Endothelial cell of umbilical vein (primary cell): ENCODE measurements at regions not wholly inside any gene's neighbourhood (a gene's known extent, or its start where the extent isn't known, plus 50 kb on each side); places are given as distances from the start of the nearest gene placed in this dataset.

Experiments used
- BruUV-seq: library from RNA; stranded (reverse); fragments of 400-500 nt; replicated peaks from 2 replicates; lab custom pipeline; 2021; lab: Mats Ljungman, UMichigan
- CTCF ChIA-PET: fragments of 300-600, 350-600 bp; sonication (Branson Sonifier 250); formaldehyde crosslinking; loops from one replicate; lab custom pipeline; 2021; ENCODE audit warnings: antibody characterized with exemption, inconsistent platforms; lab: Charles Lee
- POLR2A ChIA-PET: fragments of 300-600, 350-600 bp; sonication (Branson Sonifier 250); formaldehyde crosslinking; loops from one replicate; lab custom pipeline; 2021; ENCODE audit warnings: antibody characterized with exemption, inconsistent platforms; lab: Charles Lee
- DNase-seq: peaks from one replicate; pipeline ENCODE4 v3.0.0-alpha.2; 2011; ENCODE audit warnings: low read depth, low spot score
- FAIRE-seq: peaks from 2 replicates; lab custom pipeline; 2011; peaks lifted over from hg19 to GRCh38; lab: Jason Lieb, UNC
- H2AFZ ChIP-seq: 2 replicates; pipeline ENCODE4 v1.6.0; 2012; ENCODE audit warnings: low read depth, low read length, control low read depth, inconsistent platforms
- H3K27ac ChIP-seq: 2 replicates; pipeline ENCODE4 v1.5.1; 2011; ENCODE audit warnings: low read depth, mild to moderate bottlenecking, control low read depth, low read length, moderate library complexity; ENCODE audit not compliant: insufficient read depth
- H3K27me3 ChIP-seq, 2 experiments: 2 replicates each; pipeline versions ENCODE4 v1.6.0 to v1.6.1; 2011; ENCODE audit warnings: low read length in 2 of 2, mixed read lengths in 1 of 2; ENCODE audit not compliant: control insufficient read depth in 2 of 2, insufficient read depth in 2 of 2
- H3K36me3 ChIP-seq, 2 experiments: 2 replicates in 1 of 2; 3 replicates in 1 of 2; pipeline ENCODE4 v1.5.1; 2011; ENCODE audit warnings: low read length in 2 of 2, mild to moderate bottlenecking in 1 of 2, moderate library complexity in 1 of 2; ENCODE audit not compliant: control insufficient read depth in 2 of 2, insufficient read depth in 2 of 2; ENCODE audit errors: extremely low read depth in 1 of 2
- H3K4me1 ChIP-seq: 3 replicates; pipeline ENCODE4 v1.5.1; 2011; ENCODE audit warnings: mild to moderate bottlenecking, low read length; ENCODE audit not compliant: control insufficient read depth, insufficient read depth; ENCODE audit errors: extremely low read depth
- H3K4me2 ChIP-seq: 2 replicates; pipeline ENCODE4 v1.6.1; 2011; ENCODE audit warnings: low read length, control low read depth, mixed read lengths; ENCODE audit not compliant: insufficient read depth
- H3K4me3 ChIP-seq, 3 experiments: fragments of 200-600 bp in 1 of 3; sonication (generic), shearing (Covaris generic) in 1 of 3; replicated peaks in 1 of 3; 2 replicates each; pipeline ENCODE4 v1.5.1; 2011 to 2016; ENCODE audit warnings: control low read depth in 3 of 3, low read length in 3 of 3, mild to moderate bottlenecking in 2 of 3, inconsistent platforms in 1 of 3, low read depth in 1 of 3, moderate library complexity in 1 of 3; ENCODE audit not compliant: insufficient read depth in 1 of 3
- H3K79me2 ChIP-seq: 2 replicates; pipeline ENCODE4 v1.6.0; 2012; ENCODE audit warnings: low read length, inconsistent platforms; ENCODE audit not compliant: control insufficient read depth, insufficient read depth
- H3K9ac ChIP-seq: replicated peaks from 2 replicates; pipeline ENCODE3; 2011; ENCODE audit warnings: low read length, control low read depth; ENCODE audit not compliant: insufficient read depth; ENCODE audit errors: extremely low read depth
- H3K9me1 ChIP-seq: replicated peaks from 3 replicates; pipeline ENCODE4 v1.6.0; 2011; ENCODE audit warnings: mild to moderate bottlenecking, low read length; ENCODE audit not compliant: control insufficient read depth, insufficient read depth; ENCODE audit errors: extremely low read depth
- H3K9me3 ChIP-seq: replicated peaks from 2 replicates; pipeline ENCODE4 v1.5.1; 2012; ENCODE audit warnings: low read length, inconsistent platforms; ENCODE audit not compliant: control insufficient read depth, insufficient read depth
- H4K20me1 ChIP-seq: replicated peaks from 2 replicates; pipeline ENCODE3; 2011; ENCODE audit warnings: mild to moderate bottlenecking, low read length; ENCODE audit not compliant: control insufficient read depth, insufficient read depth; ENCODE audit errors: extremely low read depth
- CTCF ChIP-seq, 2 donors: IDR thresholded peaks; 1 replicate in 1 of 2; 2 replicates in 1 of 2; pipeline ENCODE4 v1.5.1; 2011; ENCODE audit warnings: low read length in 2 of 2, mild to moderate bottlenecking in 2 of 2, moderate library complexity in 2 of 2, control low read depth in 1 of 2, inconsistent platforms in 1 of 2, low read depth in 1 of 2; ENCODE audit not compliant: insufficient read depth in 1 of 2; ENCODE audit errors: extremely low read depth in 1 of 2
- EZH2 ChIP-seq: IDR thresholded peaks from 2 replicates; pipeline ENCODE4 v1.6.1; 2012; ENCODE audit warnings: borderline replicate concordance, low read depth, mild to moderate bottlenecking, moderate library complexity, low read length, inconsistent platforms; ENCODE audit not compliant: severe bottlenecking
- FOS ChIP-seq: IDR thresholded peaks from 2 replicates; pipeline ENCODE4 v1.6.1; 2011; ENCODE audit warnings: mild to moderate bottlenecking, low read length, moderate library complexity, borderline replicate concordance; ENCODE audit not compliant: insufficient read depth
- GATA2 ChIP-seq: IDR thresholded peaks from 2 replicates; pipeline ENCODE4 v1.7.0; 2011; ENCODE audit warnings: low read depth, mild to moderate bottlenecking, moderate library complexity, mixed read lengths, low read length; ENCODE audit not compliant: insufficient read length, insufficient read depth
- JUN ChIP-seq: IDR thresholded peaks from 2 replicates; pipeline ENCODE4 v1.6.1; 2011; ENCODE audit warnings: borderline replicate concordance, low read depth; ENCODE audit not compliant: insufficient read length, insufficient read depth
- MAX ChIP-seq: IDR thresholded peaks from 2 replicates; pipeline ENCODE4 v1.6.1; 2011; ENCODE audit not compliant: insufficient read depth, insufficient read length
- MYC ChIP-seq: IDR thresholded peaks from one replicate; pipeline ENCODE4 v1.6.1; 2011; ENCODE audit warnings: mild to moderate bottlenecking, low read depth, low read length
- POLR2A ChIP-seq: IDR thresholded peaks from 2 replicates; pipeline ENCODE4 v1.6.1; 2012; ENCODE audit warnings: low read depth, mild to moderate bottlenecking, control low read depth, low read length
- POLR2AphosphoS5 ChIP-seq: IDR thresholded peaks from 2 replicates; pipeline ENCODE4 v1.6.1; 2012; ENCODE audit warnings: low read depth, mild to moderate bottlenecking, control low read depth, low read length, moderate library complexity; ENCODE audit not compliant: insufficient read depth
- dilution Hi-C: fragments of 300-500 bp; cut with MboI; formaldehyde crosslinking; loops from one replicate; pipeline ENCODE4 v1.15.0; 2019; ENCODE audit warnings: low sequenced_read_pairs; ENCODE audit not compliant: extremely low pct_ligation_motif_present
- intact Hi-C: fragments of 100-400 bp; cut with micrococcal nuclease; formaldehyde crosslinking; loops from one replicate; pipeline ENCODE4 v1.10.0; 2022

- H2AFZ ChIP-seq: no peak overlapping the region
- H3K4me1 ChIP-seq: no peaks in the 10 kb centered on the region
- no peak overlapping the region for H3K4me2 ChIP-seq
- H3K27ac ChIP-seq: no peak overlapping the region
- intact Hi-C loops: no loop called here
- H3K9ac ChIP-seq: no peak overlapping the region
- no peaks in the 10 kb centered on the region for H3K27me3 ChIP-seq
- CTCF ChIA-PET: no interaction called here
- H4K20me1 ChIP-seq: no peaks in the 10 kb centered on the region
- no peaks in the 10 kb centered on the region for H3K79me2 ChIP-seq
- no peak overlapping the region for H3K4me3 ChIP-seq
- no peaks in the 10 kb centered on the region for H3K9me1 ChIP-seq
- DNase-seq (no peak), FAIRE-seq (no peak)
- no peaks in the 10 kb centered on the region for H3K9me3 ChIP-seq
- BruUV-seq: no TSS peak
- POLR2A ChIA-PET: no interaction called here
- no peaks in the 10 kb centered on the region for H3K36me3 ChIP-seq
- dilution Hi-C loops: no loop called here
- TF ChIP-seq CTCF (IDR thresholded peaks at IDR 0.05; ENCODE audit: extremely low read depth in 1 of 2, insufficient read depth in 1 of 2, low read depth in 1 of 2, low read length in 2 of 2): no peak
- no peak for TF ChIP-seq JUN
- no peak for TF ChIP-seq MAX
- no peak for TF ChIP-seq FOS
- no peak for TF ChIP-seq EZH2
- no peak for TF ChIP-seq MYC
- TF ChIP-seq POLR2AphosphoS5: no peak
- no peak for TF ChIP-seq POLR2A
- no peak for TF ChIP-seq GATA2
Observed at GRCh38 chr12:118512669-118513068, 136.3 kb downstream of the SUDS3 start.
